ENCODE measurements at regions not wholly inside any gene's neighbourhood (a gene's known extent, or its start where the extent isn't known, plus 50 kb on each side); places are given as distances from the start of the nearest gene placed in this dataset.
A peak's percentile ranks its signal among the peaks of the same experiment; 100 is the strongest.

GRCh38 chrX:22340022-22340616 lies 67.4 kb downstream of the CBLL2 start:
- H3K27me3 ChIP-seq: peaks cover 7% of the 10 kb centered on the region
- WGBS, 4 donors: 79 to 96% (median 83%) methylated on average over 4 to 5 of the region's 5 CpGs
- no peaks in the 10 kb centered on the region for H3K9me3 ChIP-seq (replicated peaks in 1 of 3)
- no peak overlapping the region for H3K27ac ChIP-seq
- H3K4me3 ChIP-seq: no peak overlapping the region
- intact Hi-C loops (cut with DNase I): no loop called here
- no peaks in the 10 kb centered on the region for H3K4me1 ChIP-seq (replicated peaks in 1 of 2)
- no peak for DNase-seq
- TF ChIP-seq CTCF (IDR thresholded peaks at IDR 0.05) (no peak), POLR2A (IDR thresholded peaks at IDR 0.05) (no peak)
- H3K36me3 ChIP-seq (replicated peaks in 1 of 2): no peaks in the 10 kb centered on the region

- 59 to 82% (median 77%) methylated on average over 8 of the region's 8 CpGs for WGBS, 4 donors
- H3K27me3 ChIP-seq: peaks cover 9% of the 10 kb centered on the region
- DNase-seq: peak in 1 of 7 donors; percentile 21
- H3K36me3 ChIP-seq (replicated peaks in 1 of 2): no peaks in the 10 kb centered on the region
- intact Hi-C loops (cut with DNase I): no loop called here
- no peak overlapping the region for H3K27ac ChIP-seq
- TF ChIP-seq CTCF (IDR thresholded peaks at IDR 0.05) (no peak), POLR2A (IDR thresholded peaks at IDR 0.05) (no peak)
- H3K4me3 ChIP-seq: no peak overlapping the region
- H3K4me1 ChIP-seq (replicated peaks in 1 of 2): no peaks in the 10 kb centered on the region
- H3K9me3 ChIP-seq (replicated peaks in 1 of 3): no peaks in the 10 kb centered on the region
These were observed 70.5 kb downstream of the CBLL2 start for GRCh38 chrX:22343192-22343591.

- no peak for DNase-seq
- Histone ChIP-seq H3K27me3 (peaks cover 9% of the 10 kb centered on the region), H3K4me1 (replicated peaks in 1 of 2) (no peaks in the 10 kb centered on the region), H3K9me3 (replicated peaks in 1 of 3) (no peaks in the 10 kb centered on the region), H3K27ac (no peak overlapping the region), H3K4me3 (no peak overlapping the region), H3K36me3 (replicated peaks in 1 of 2) (no peaks in the 10 kb centered on the region)
- 70 to 89% (median 81%) methylated on average over 2 of the region's 2 CpGs for WGBS, 4 donors
- TF ChIP-seq CTCF (IDR thresholded peaks at IDR 0.05): no peak
- no peak for TF ChIP-seq POLR2A (IDR thresholded peaks at IDR 0.05)
- intact Hi-C loops (cut with DNase I): no loop called here
These were observed 73.2 kb downstream of the CBLL2 start for GRCh38 chrX:22345884-22346283.

GRCh38 chrX:22347491-22347890 lies 74.8 kb downstream of the CBLL2 start:
- H3K4me1 ChIP-seq (replicated peaks in 1 of 2): no peaks in the 10 kb centered on the region
- TF ChIP-seq POLR2A (IDR thresholded peaks at IDR 0.05) (no peak), CTCF (IDR thresholded peaks at IDR 0.05) (no peak)
- no peak overlapping the region for H3K27ac ChIP-seq
- intact Hi-C loops (cut with DNase I): no loop called here
- H3K27me3 ChIP-seq: peaks cover 9% of the 10 kb centered on the region
- no peak overlapping the region for H3K4me3 ChIP-seq
- DNase-seq: no peak
- 29 to 60% (median 42%) methylated on average over 1 of the region's 1 CpG for WGBS, 4 donors
- H3K36me3 ChIP-seq (replicated peaks in 1 of 2): no peaks in the 10 kb centered on the region
- no peaks in the 10 kb centered on the region for H3K9me3 ChIP-seq (replicated peaks in 1 of 3)

Measured in adrenal gland (tissue), 9 donors.